ENCODE measurements at regions not wholly inside any gene's neighbourhood (a gene's known extent, or its start where the extent isn't known, plus 50 kb on each side); places are given as distances from the start of the nearest gene placed in this dataset.
"Not testable (repeated sequence)": the region's sequence is repeated elsewhere in the genome, so short reads cannot be mapped to it uniquely, and the experiment has no call there.

- DNase-seq (ENCODE audit: low spot score) = no peak
- in situ Hi-C loops (cut with HindIII; ENCODE audit: low sequenced_read_pairs) = no loop called here
These were observed 327.3 kb downstream of the FGFR2 start for GRCh38 chr10:121270906-121271305.

- DNase-seq (ENCODE audit: low spot score) = no peak
- in situ Hi-C loops (cut with HindIII; ENCODE audit: low sequenced_read_pairs) = no loop called here
These were observed 322.2 kb downstream of the FGFR2 start for GRCh38 chr10:121276046-121276445.

- in situ Hi-C loops (cut with HindIII; ENCODE audit: low sequenced_read_pairs) = no loop called here
These were observed 321.4 kb downstream of the FGFR2 start for GRCh38 chr10:121276822-121277221.

GRCh38 chr10:121278386-121278785 is 319.9 kb downstream of the FGFR2 start:
- in situ Hi-C loops (cut with HindIII; ENCODE audit: low sequenced_read_pairs); DNase-seq (ENCODE audit: low spot score): not testable (repeated sequence)

More at GRCh38 chr10:121276822-121277221, 321.4 kb downstream of the FGFR2 start:
- no peak for DNase-seq (ENCODE audit: low spot score)

DNA sequence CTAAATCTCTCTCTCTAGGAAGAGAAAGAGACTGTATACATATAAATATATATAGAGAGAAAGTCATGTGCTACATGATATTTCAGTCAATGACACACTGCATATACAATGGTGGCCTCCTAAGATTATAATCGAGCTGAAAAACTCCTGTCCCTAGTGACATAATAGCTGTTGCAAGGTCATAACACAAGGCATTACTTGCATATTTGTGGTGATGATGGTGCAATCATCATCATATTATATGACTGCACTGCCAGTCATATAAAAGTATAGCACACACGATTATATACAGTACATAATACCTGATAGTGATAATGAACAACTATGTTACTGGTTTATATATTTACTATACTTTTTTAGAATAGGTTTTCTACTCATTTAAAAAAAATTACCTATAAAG is 316.7 kb downstream of the FGFR2 start:
- no peak for DNase-seq (ENCODE audit: low spot score)
- in situ Hi-C loops (cut with HindIII; ENCODE audit: low sequenced_read_pairs) = no loop called here

- in situ Hi-C loops (cut with HindIII; ENCODE audit: low sequenced_read_pairs) = no loop called here
- DNase-seq (ENCODE audit: low spot score) = no peak
These were observed 316.0 kb downstream of the FGFR2 start for GRCh38 chr10:121282264-121282663.

- in situ Hi-C loops (cut with HindIII; ENCODE audit: low sequenced_read_pairs) = no loop called here
- DNase-seq (ENCODE audit: low spot score) = no peak
These were observed 315.3 kb downstream of the FGFR2 start for GRCh38 chr10:121282797-121283515.

DNA sequence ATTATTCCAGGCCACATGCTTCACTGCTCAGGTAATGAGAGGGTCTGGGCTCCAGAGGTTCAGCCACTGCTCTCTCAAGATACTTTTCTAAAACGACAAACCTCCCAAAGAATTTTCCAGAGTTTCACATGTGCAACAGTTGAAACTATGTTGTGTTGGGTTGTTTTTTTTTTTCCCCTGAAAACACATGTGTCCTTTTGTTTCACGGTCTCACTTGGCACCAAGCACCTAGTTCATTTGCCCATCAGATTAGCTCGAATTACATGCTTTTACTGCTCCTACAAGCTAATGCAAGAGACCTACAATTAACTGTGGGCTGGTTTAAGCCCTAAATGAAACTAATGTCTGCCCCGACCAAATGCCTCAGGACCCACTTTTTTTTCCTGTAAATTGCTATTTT is 313.3 kb downstream of the FGFR2 start:
- in situ Hi-C loops (cut with HindIII; ENCODE audit: low sequenced_read_pairs) = no loop called here
- no peak for DNase-seq (ENCODE audit: low spot score)

GRCh38 chr10:121285406-121286196 is 312.6 kb downstream of the FGFR2 start:
- no peak for DNase-seq (ENCODE audit: low spot score)
- in situ Hi-C loops (cut with HindIII; ENCODE audit: low sequenced_read_pairs) = no loop called here

- in situ Hi-C loops (cut with HindIII; ENCODE audit: low sequenced_read_pairs) = no loop called here
- no peak for DNase-seq (ENCODE audit: low spot score)
These were observed 310.2 kb downstream of the FGFR2 start for GRCh38 chr10:121288011-121288410.

DNA sequence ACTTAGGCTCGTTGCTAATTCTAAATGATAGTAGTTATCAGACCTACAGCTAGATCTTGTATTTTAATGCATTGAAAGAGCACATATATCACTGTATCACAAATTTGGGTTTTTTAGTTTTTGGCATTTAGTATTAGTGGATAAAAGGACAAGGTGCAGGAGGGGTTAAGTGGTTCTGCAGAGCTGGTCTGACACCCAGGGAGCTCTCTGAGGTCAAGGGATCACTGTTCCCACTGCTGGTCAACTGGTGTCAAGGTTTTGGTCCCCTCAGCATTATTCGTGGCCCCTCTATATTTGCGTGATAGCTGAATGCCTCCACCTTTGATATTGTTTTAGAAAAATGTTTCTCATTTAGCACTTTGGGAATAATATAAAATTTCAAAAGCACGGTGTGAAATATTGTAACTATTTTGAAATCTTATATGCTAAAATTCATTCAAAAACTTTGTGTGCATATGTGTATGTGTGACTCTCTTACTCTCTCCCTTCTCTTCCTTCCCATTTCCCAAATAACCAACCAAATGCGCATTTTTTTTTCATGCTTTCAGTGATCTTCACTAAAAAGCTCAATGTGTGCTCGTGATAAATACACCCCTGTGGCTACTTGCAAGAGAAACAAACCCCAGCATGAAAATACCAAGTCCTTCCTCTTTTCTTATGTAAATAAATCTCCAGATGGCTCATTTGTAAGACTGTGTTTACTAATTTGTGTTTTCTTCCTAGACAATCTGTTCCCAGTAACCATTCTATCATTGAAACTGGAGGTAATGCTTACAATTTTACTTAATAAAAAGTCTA is 309.2 kb downstream of the FGFR2 start:
- DNase-seq (ENCODE audit: low spot score) = no peak
- in situ Hi-C loops (cut with HindIII; ENCODE audit: low sequenced_read_pairs) = no loop called here

DNA sequence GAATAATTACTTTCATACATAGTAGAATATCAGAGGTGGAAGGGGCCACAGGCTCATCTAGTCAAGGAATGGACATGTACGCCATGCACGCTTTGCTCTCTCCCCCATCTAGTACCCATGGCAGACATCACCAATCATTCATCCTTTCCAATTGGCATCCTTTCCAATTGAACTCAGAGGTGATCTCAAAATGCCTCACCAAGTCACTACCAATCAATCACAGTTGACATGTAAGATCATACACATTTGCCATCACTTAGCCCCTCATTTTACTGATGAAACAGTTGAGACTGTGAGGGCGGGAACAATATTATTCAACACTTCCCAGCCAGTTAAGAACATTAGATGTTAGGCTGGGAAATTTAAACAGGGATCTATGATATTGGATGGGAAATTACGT is 308.4 kb downstream of the FGFR2 start:
- no peak for DNase-seq (ENCODE audit: low spot score)
- in situ Hi-C loops (cut with HindIII; ENCODE audit: low sequenced_read_pairs) = no loop called here

- DNase-seq (ENCODE audit: low spot score) = no peak
- in situ Hi-C loops (cut with HindIII; ENCODE audit: low sequenced_read_pairs) = no loop called here
These were observed 307.6 kb downstream of the FGFR2 start for GRCh38 chr10:121290674-121291073.

DNA sequence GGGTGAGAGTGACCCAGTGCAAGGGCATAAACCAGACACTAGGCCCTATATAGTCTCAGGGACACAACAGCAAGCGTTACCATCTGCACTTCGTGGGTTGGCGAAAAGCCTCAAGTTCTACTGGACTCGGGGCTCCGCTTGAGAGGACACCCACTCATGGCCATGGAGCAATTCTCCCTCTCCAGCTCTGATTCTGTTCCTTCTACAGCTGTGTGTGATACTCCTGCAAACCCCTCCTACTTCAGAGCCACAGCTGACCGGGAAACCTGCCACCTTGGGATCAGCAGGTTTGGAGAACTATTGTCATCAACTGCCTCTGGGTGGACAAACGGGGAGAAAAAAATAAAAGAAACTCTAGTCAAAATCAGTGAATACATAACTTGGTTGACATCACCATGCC is 306.9 kb downstream of the FGFR2 start:
- in situ Hi-C loops (cut with HindIII; ENCODE audit: low sequenced_read_pairs) = no loop called here
- no peak for DNase-seq (ENCODE audit: low spot score)

DNA sequence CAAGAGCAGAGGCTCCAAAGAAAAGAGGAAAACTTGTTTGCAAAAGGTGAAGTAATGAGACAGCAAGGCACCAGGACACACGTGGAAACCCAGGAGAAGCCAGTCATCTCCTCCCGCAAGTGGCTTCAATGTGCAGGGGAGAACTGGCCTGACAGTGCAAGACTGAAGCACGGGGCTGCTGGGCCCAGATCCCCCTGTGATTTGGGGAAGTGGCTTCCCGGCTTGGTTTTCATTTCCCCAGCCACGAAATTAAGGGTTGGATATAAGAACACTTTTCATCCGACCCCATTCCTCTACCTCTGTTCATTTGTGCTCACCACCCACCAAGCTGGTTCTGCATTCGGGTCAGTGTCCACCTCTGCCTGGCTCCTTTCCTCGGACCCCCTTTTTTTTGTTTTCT is 306.4 kb downstream of the FGFR2 start:
- DNase-seq (ENCODE audit: low spot score) = no peak
- in situ Hi-C loops (cut with HindIII; ENCODE audit: low sequenced_read_pairs) = no loop called here

DNA sequence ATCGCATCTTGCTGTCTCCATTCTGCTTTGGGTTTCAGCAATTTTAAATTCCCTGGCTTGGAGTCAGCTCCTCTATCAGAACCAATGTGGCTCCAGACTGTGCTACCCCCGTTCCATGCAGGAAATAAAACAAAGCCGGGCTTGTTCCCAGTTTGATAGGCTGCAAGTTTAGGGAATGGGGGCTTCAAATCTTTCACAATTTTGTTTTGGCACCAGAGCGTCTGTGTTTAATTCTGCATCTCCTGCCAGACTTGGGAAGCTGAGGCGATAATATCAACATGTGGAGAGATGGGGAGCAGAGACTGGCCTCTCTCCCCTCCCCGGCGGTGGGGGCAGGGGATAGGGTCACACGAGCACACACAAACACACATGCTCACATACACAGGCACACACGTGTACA is 305.9 kb downstream of the FGFR2 start:
- in situ Hi-C loops (cut with HindIII; ENCODE audit: low sequenced_read_pairs) = no loop called here
- DNase-seq (ENCODE audit: low spot score) = no peak

- in situ Hi-C loops (cut with HindIII; ENCODE audit: low sequenced_read_pairs) = no loop called here
- DNase-seq (ENCODE audit: low spot score) = no peak
These were observed 305.1 kb downstream of the FGFR2 start for GRCh38 chr10:121293110-121293509.

DNA sequence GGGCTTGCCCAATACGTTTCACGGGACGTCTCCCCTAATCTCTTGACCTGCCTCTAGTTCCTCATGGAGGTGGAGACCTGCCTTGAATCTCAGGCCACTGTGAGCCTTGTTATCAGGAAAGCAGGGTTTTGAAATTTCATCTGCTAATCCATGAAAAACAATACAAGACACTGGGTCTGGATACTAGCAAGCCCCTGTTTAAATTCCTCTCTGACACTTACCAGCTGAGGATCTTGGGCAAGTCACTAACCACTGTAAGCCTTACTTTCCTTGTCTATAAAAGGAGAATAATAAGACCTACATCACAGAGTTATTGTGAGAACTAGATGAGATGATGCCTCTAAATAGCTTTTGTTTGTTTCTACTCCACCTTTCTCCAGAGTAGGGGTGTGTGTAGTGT is 303.6 kb downstream of the FGFR2 start:
- in situ Hi-C loops (cut with HindIII; ENCODE audit: low sequenced_read_pairs) = no loop called here

DNA sequence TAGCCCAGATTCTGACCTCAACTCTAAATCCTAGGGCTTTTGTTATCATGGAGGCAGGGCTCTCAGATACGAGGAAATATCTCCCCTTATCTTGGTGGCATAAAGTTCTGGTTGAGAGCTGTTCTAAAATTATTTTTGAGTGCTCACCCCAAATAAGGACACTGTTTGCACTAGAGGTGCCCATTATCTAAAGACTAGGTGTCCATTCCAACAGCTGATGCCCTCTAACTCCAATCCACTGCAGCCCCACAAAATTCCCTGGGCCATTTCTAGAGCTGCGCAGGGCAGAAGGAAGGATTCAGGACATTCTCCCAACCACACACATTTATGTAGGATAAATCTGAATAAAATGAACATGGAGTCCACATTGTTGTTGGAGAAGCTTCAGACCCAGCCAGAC is 301.9 kb downstream of the FGFR2 start:
- in situ Hi-C loops (cut with HindIII; ENCODE audit: low sequenced_read_pairs) = no loop called here
- DNase-seq (ENCODE audit: low spot score) = no peak

More for the DNA sequence above, 303.6 kb downstream of the FGFR2 start:
- DNase-seq (ENCODE audit: low spot score) = no peak
